ENCODE measurements at regions not wholly inside any gene's neighbourhood (a gene's known extent, or its start where the extent isn't known, plus 50 kb on each side); places are given as distances from the start of the nearest gene placed in this dataset.

- H3K27me3 Mint-ChIP-seq (ENCODE audit: insufficient read depth, low read depth), result peaks cover 18% of the 10 kb centered on the region
- H3K27me3 ChIP-seq, result no peaks in the 10 kb centered on the region
- H2AFZ ChIP-seq (replicated peaks), result no peak overlapping the region
- peaks cover under 1% of the 10 kb centered on the region for H3K4me1 ChIP-seq
- no peak overlapping the region for H3K4me3 Mint-ChIP-seq
- no peaks in the 10 kb centered on the region for H3K36me3 Mint-ChIP-seq
- H3K36me3 ChIP-seq, result peaks cover 12% of the 10 kb centered on the region
- H3K4me1 Mint-ChIP-seq, result peaks cover 17% of the 10 kb centered on the region
- no peak overlapping the region for H3K27ac ChIP-seq
- peak overlapping the region; percentile 35 for H3K27ac Mint-ChIP-seq
- peaks cover 12% of the 10 kb centered on the region for H3K9me3 ChIP-seq (ENCODE audit: low read depth)
- DNase-seq (ENCODE audit: low spot score), result no peak
- no peaks in the 10 kb centered on the region for H4K20me1 ChIP-seq (ENCODE audit: low read depth)
- TF ChIP-seq EZH2 (IDR thresholded peaks at IDR 0.05) (no peak), CTCF (IDR thresholded peaks at IDR 0.05) (no peak), EZH2phosphoT487 (IDR thresholded peaks at IDR 0.05) (no peak)
- H3K4me3 ChIP-seq, result no peak overlapping the region
- H3K79me2 ChIP-seq (ENCODE audit: low read depth), result no peaks in the 10 kb centered on the region
- H3K9ac ChIP-seq, result no peak overlapping the region
- H3K4me2 ChIP-seq, result no peak overlapping the region
- peaks cover 1% of the 10 kb centered on the region for H3F3A ChIP-seq (ENCODE audit: low read depth)
- H3K9me3 Mint-ChIP-seq, result peaks cover 13% of the 10 kb centered on the region
These were observed 87.8 kb upstream of the PCBD1 start for GRCh38 chr10:70976063-70976695.

- Mint-ChIP-seq H3K4me1 (peaks cover 25% of the 10 kb centered on the region), H3K27me3 (ENCODE audit: insufficient read depth, low read depth) (peaks cover 18% of the 10 kb centered on the region), H3K36me3 (no peaks in the 10 kb centered on the region), H3K27ac (no peak overlapping the region), H3K9me3 (peaks cover 6% of the 10 kb centered on the region), H3K4me3 (no peak overlapping the region)
- Histone ChIP-seq H3K4me2 (no peak overlapping the region), H3F3A (ENCODE audit: low read depth) (no peaks in the 10 kb centered on the region), H3K9me3 (ENCODE audit: low read depth) (peaks cover under 1% of the 10 kb centered on the region), H3K9ac (no peak overlapping the region), H2AFZ (replicated peaks) (no peak overlapping the region), H3K4me1 (no peaks in the 10 kb centered on the region), H3K36me3 (peaks cover 3% of the 10 kb centered on the region), H3K79me2 (ENCODE audit: low read depth) (no peaks in the 10 kb centered on the region), H3K27ac (no peak overlapping the region), H3K4me3 (no peak overlapping the region), H3K27me3 (no peaks in the 10 kb centered on the region), H4K20me1 (ENCODE audit: low read depth) (no peaks in the 10 kb centered on the region)
- no peak for TF ChIP-seq EZH2phosphoT487 (IDR thresholded peaks at IDR 0.05)
- TF ChIP-seq CTCF (IDR thresholded peaks at IDR 0.05), result no peak
- TF ChIP-seq EZH2 (IDR thresholded peaks at IDR 0.05), result no peak
- no peak for DNase-seq (ENCODE audit: low spot score)
These were observed 89.3 kb upstream of the PCBD1 start for GRCh38 chr10:70977625-70978024.

- H3K4me3 ChIP-seq, result no peak overlapping the region
- H3K4me2 ChIP-seq, result no peak overlapping the region
- no peaks in the 10 kb centered on the region for H3F3A ChIP-seq (ENCODE audit: low read depth)
- no peaks in the 10 kb centered on the region for H4K20me1 ChIP-seq (ENCODE audit: low read depth)
- Mint-ChIP-seq H3K4me1 (peaks cover 25% of the 10 kb centered on the region), H3K27me3 (ENCODE audit: insufficient read depth, low read depth) (peaks cover 22% of the 10 kb centered on the region), H3K9me3 (peaks cover 3% of the 10 kb centered on the region), H3K27ac (no peak overlapping the region), H3K36me3 (no peaks in the 10 kb centered on the region), H3K4me3 (no peak overlapping the region)
- H2AFZ ChIP-seq (replicated peaks), result no peak overlapping the region
- TF ChIP-seq EZH2phosphoT487 (IDR thresholded peaks at IDR 0.05) (no peak), EZH2 (IDR thresholded peaks at IDR 0.05) (no peak), CTCF (IDR thresholded peaks at IDR 0.05) (no peak)
- no peaks in the 10 kb centered on the region for H3K36me3 ChIP-seq
- H3K9ac ChIP-seq, result no peak overlapping the region
- no peaks in the 10 kb centered on the region for H3K27me3 ChIP-seq
- no peak for DNase-seq (ENCODE audit: low spot score)
- no peaks in the 10 kb centered on the region for H3K9me3 ChIP-seq (ENCODE audit: low read depth)
- no peaks in the 10 kb centered on the region for H3K4me1 ChIP-seq
- no peak overlapping the region for H3K27ac ChIP-seq
- H3K79me2 ChIP-seq (ENCODE audit: low read depth), result no peaks in the 10 kb centered on the region
These were observed 89.8 kb upstream of the PCBD1 start for GRCh38 chr10:70978181-70978580.

All from neural progenitor cell (in vitro differentiated cells).